Tibial nerve (tissue), 4 donors: ENCODE measurements at regions not wholly inside any gene's neighbourhood (a gene's known extent, or its start where the extent isn't known, plus 50 kb on each side); places are given as distances from the start of the nearest gene placed in this dataset.

Experiments
- CTCF ChIP-seq, 5 experiments: fragments of 200-600 bp in 3 of 5; fragments of 450-650 bp in 2 of 5; sonication (generic) in 3 of 5; IDR thresholded peaks; one replicate each; pipeline ENCODE4 v1.5.1; 2016 to 2019; ENCODE audit warnings: antibody characterized with exemption in 5 of 5, mild to moderate bottlenecking in 3 of 5, moderate library complexity in 2 of 5
- EP300 ChIP-seq, 2 donors: sonication (generic); formaldehyde crosslinking; IDR thresholded peaks; one replicate each; pipeline ENCODE4 v1.6.1; 2017; ENCODE audit warnings: antibody characterized with exemption in 2 of 2, mild to moderate bottlenecking in 1 of 2
- POLR2A ChIP-seq, 2 donors: fragments of 450-650 bp; IDR thresholded peaks; one replicate each; pipeline ENCODE4 v1.6.1; 2017; ENCODE audit warnings: antibody characterized with exemption in 2 of 2, mild to moderate bottlenecking in 2 of 2, moderate library complexity in 2 of 2

GRCh38 chr13:99823961-99824360 is 147.6 kb downstream of the ZIC5 start:
- TF ChIP-seq CTCF (IDR thresholded peaks at IDR 0.05) (no peak), EP300 (IDR thresholded peaks at IDR 0.05) (no peak), POLR2A (IDR thresholded peaks at IDR 0.05) (no peak)
